Sigmoid colon (tissue), 6 donors: ENCODE measurements at regions not wholly inside any gene's neighbourhood (a gene's known extent, or its start where the extent isn't known, plus 50 kb on each side); places are given as distances from the start of the nearest gene placed in this dataset.

Experiments used
- DNase-seq: peaks from one replicate; pipeline ENCODE4 v3.0.0-alpha.2; 2019
- H3K27ac ChIP-seq, 4 donors: fragments of 200-600 bp; sonication (generic); one replicate each; pipeline ENCODE4 v1.5.1; 2016 to 2019; ENCODE audit warnings: mild to moderate bottlenecking in 1 of 4
- H3K27me3 ChIP-seq, 3 donors: fragments of 200-600 bp; sonication (generic); one replicate each; pipeline ENCODE4 v1.5.1; 2019; ENCODE audit warnings: mild to moderate bottlenecking in 1 of 3
- H3K36me3 ChIP-seq, 4 donors: fragments of 200-600 bp; sonication (generic); one replicate each; pipeline ENCODE4 v1.5.1; 2016 to 2019
- H3K4me1 ChIP-seq, 4 donors: fragments of 200-600 bp; sonication (generic); one replicate each; pipeline ENCODE4 v1.5.1; 2017 to 2019
- H3K4me3 ChIP-seq, 4 donors: fragments of 200-600 bp; sonication (generic); one replicate each; pipeline ENCODE4 v1.5.1; 2017 to 2019; ENCODE audit warnings: mild to moderate bottlenecking in 2 of 4, moderate library complexity in 1 of 4
- H3K9me3 ChIP-seq, 4 donors: fragments of 200-600 bp in 3 of 4; sonication (generic) in 3 of 4; one replicate each; pipeline versions ENCODE4 v1.5.1 to v1.6.1; 2013 to 2019
- CTCF ChIP-seq, 4 experiments: fragments of 450-650 bp in 3 of 4; fragments of 200-600 bp in 1 of 4; IDR thresholded peaks; one replicate each; pipeline ENCODE4 v1.5.1; 2016 to 2019; ENCODE audit warnings: antibody characterized with exemption in 4 of 4, mild to moderate bottlenecking in 3 of 4, moderate library complexity in 2 of 4
- EP300 ChIP-seq, 4 donors: sonication (generic); formaldehyde crosslinking; IDR thresholded peaks; one replicate each; pipeline ENCODE4 v1.6.1; 2017; ENCODE audit warnings: antibody characterized with exemption in 4 of 4
- POLR2A ChIP-seq, 2 donors: fragments of 450-650 bp; IDR thresholded peaks; one replicate each; pipeline ENCODE4 v1.6.1; 2016; ENCODE audit warnings: antibody characterized with exemption in 2 of 2, mild to moderate bottlenecking in 2 of 2, moderate library complexity in 2 of 2
- POLR2AphosphoS5 ChIP-seq, 4 donors: sonication (generic); formaldehyde crosslinking; IDR thresholded peaks; one replicate each; pipeline ENCODE4 v1.6.1; 2017; ENCODE audit warnings: antibody characterized with exemption in 4 of 4
- WGBS, 2 donors: extraction: QIAGEN DNeasy Blood & Tissue Kit; methylation state at CpG; one replicate each; pipeline ENCODE4 v1.1.7; 2013; 5-methylcytosine and 5-hydroxymethylcytosine counted together
- intact Hi-C: fragments of 100-400 bp; cut with DNase I; formaldehyde crosslinking; loops from one replicate; pipeline ENCODE4 v1.15.1; 2023
- donor health status: healthy with polysubstance abuse.
- donor health status: healthy.

- H3K27ac ChIP-seq, result no peak overlapping the region
- peaks cover 0 to 5% (median 0%) of the 10 kb centered on the region in 4 donors for H3K4me1 ChIP-seq
- DNase-seq, result no peak
- TF ChIP-seq EP300 (IDR thresholded peaks at IDR 0.05) (no peak), POLR2AphosphoS5 (IDR thresholded peaks at IDR 0.05) (no peak), CTCF (IDR thresholded peaks at IDR 0.05) (no peak), POLR2A (IDR thresholded peaks at IDR 0.05) (no peak)
- 7 to 52% methylated on average over 3 of the region's 3 CpGs for whole genome bisulfite sequencing, 2 donors
- H3K36me3 ChIP-seq, result no peaks in the 10 kb centered on the region
- H3K27me3 ChIP-seq, result no peaks in the 10 kb centered on the region
- H3K4me3 ChIP-seq, result no peak overlapping the region
- intact Hi-C loops, result no loop called here
- H3K9me3 ChIP-seq, result no peaks in the 10 kb centered on the region
These were observed 97.4 kb upstream of the SOX4 start for GRCh38 chr6:21496196-21496595.

GRCh38 chr6:21496706-21497105 is 96.8 kb upstream of the SOX4 start:
- Histone ChIP-seq H3K4me1 (peaks cover 0 to 5% (median 0%) of the 10 kb centered on the region in 4 donors), H3K27me3 (no peaks in the 10 kb centered on the region), H3K36me3 (no peaks in the 10 kb centered on the region), H3K4me3 (no peak overlapping the region), H3K27ac (no peak overlapping the region), H3K9me3 (no peaks in the 10 kb centered on the region)
- no peak for TF ChIP-seq POLR2A (IDR thresholded peaks at IDR 0.05)
- WGBS, 2 donors, result 49 to 74% methylated on average over 2 of the region's 2 CpGs
- intact Hi-C loops, result no loop called here
- DNase-seq, result no peak

GRCh38 chr6:21500314-21501020 is 93.1 kb upstream of the SOX4 start:
- no peak for DNase-seq
- Histone ChIP-seq H3K4me1 (peaks cover 0 to 5% (median 0%) of the 10 kb centered on the region in 4 donors), H3K36me3 (no peaks in the 10 kb centered on the region), H3K9me3 (no peaks in the 10 kb centered on the region), H3K27ac (no peak overlapping the region), H3K4me3 (no peak overlapping the region), H3K27me3 (no peaks in the 10 kb centered on the region)
- TF ChIP-seq CTCF (IDR thresholded peaks at IDR 0.05) (no peak), POLR2AphosphoS5 (IDR thresholded peaks at IDR 0.05) (no peak), EP300 (IDR thresholded peaks at IDR 0.05) (no peak), POLR2A (IDR thresholded peaks at IDR 0.05) (no peak)
- WGBS, 2 donors, result 15 to 66% methylated on average over 5 of the region's 5 CpGs
- intact Hi-C loops, result no loop called here

GRCh38 chr6:21501021-21501354 is 92.6 kb upstream of the SOX4 start:
- Histone ChIP-seq H3K4me3 (no peak overlapping the region), H3K4me1 (peaks cover 0 to 5% (median 0%) of the 10 kb centered on the region in 4 donors), H3K36me3 (no peaks in the 10 kb centered on the region), H3K27ac (no peak overlapping the region), H3K9me3 (no peaks in the 10 kb centered on the region), H3K27me3 (no peaks in the 10 kb centered on the region)
- WGBS, 2 donors, result 19 to 66% methylated on average over 3 of the region's 3 CpGs
- DNase-seq, result no peak
- intact Hi-C loops, result no loop called here
- TF ChIP-seq POLR2AphosphoS5 (IDR thresholded peaks at IDR 0.05), result no peak
- no peak for TF ChIP-seq POLR2A (IDR thresholded peaks at IDR 0.05)
- no peak for TF ChIP-seq EP300 (IDR thresholded peaks at IDR 0.05)
- no peak for TF ChIP-seq CTCF (IDR thresholded peaks at IDR 0.05)

- H3K27ac ChIP-seq, result no peak overlapping the region
- WGBS, 2 donors, result 13 to 73% methylated on average over 1 of the region's 1 CpG
- no peaks in the 10 kb centered on the region for H3K27me3 ChIP-seq
- intact Hi-C loops, result no loop called here
- H3K4me1 ChIP-seq, result no peaks in the 10 kb centered on the region
- H3K9me3 ChIP-seq, result no peaks in the 10 kb centered on the region
- no peak for DNase-seq
- TF ChIP-seq POLR2AphosphoS5 (IDR thresholded peaks at IDR 0.05) (no peak), CTCF (IDR thresholded peaks at IDR 0.05) (no peak), EP300 (IDR thresholded peaks at IDR 0.05) (no peak), POLR2A (IDR thresholded peaks at IDR 0.05) (no peak)
- H3K4me3 ChIP-seq, result no peak overlapping the region
- H3K36me3 ChIP-seq, result no peaks in the 10 kb centered on the region
These were observed 91.7 kb upstream of the SOX4 start for GRCh38 chr6:21501815-21502214.
